Smooth muscle cell (in vitro differentiated cells): ENCODE measurements at regions not wholly inside any gene's neighbourhood (a gene's known extent, or its start where the extent isn't known, plus 50 kb on each side); places are given as distances from the start of the nearest gene placed in this dataset.

Experiments
- DNase-seq: peaks from one replicate; lab custom pipeline; 2025; ENCODE audit not compliant: unreplicated experiment; lab: John Stamatoyannopoulos, UW
- H2AFZ ChIP-seq: fragments of 200-600 bp; sonication (generic); 2 replicates; pipeline ENCODE4 v1.6.0; 2016; ENCODE audit warnings: antibody characterized with exemption, low read depth, mild to moderate bottlenecking
- H3F3A ChIP-seq: fragments of 200-600 bp; sonication (generic); 2 replicates; pipeline ENCODE4 v1.6.0; 2017; ENCODE audit warnings: antibody characterized with exemption, low read depth
- H3K27ac ChIP-seq: fragments of 200-600 bp; sonication (generic); 2 replicates; pipeline ENCODE4 v1.5.1; 2016; ENCODE audit warnings: low read depth, mild to moderate bottlenecking
- H3K27me3 ChIP-seq: fragments of 200-600 bp; sonication (generic); 2 replicates; pipeline ENCODE4 v1.6.1; 2016; ENCODE audit warnings: low read depth, mild to moderate bottlenecking
- H3K36me3 ChIP-seq: fragments of 200-600 bp; sonication (generic); 2 replicates; pipeline ENCODE4 v1.5.1; 2016; ENCODE audit warnings: low read depth
- H3K4me1 ChIP-seq: fragments of 200-600 bp; sonication (generic); 2 replicates; pipeline ENCODE4 v1.5.1; 2016; ENCODE audit warnings: low read depth
- H3K4me2 ChIP-seq: fragments of 200-600 bp; sonication (generic); 2 replicates; pipeline ENCODE4 v1.6.0; 2016; ENCODE audit warnings: mild to moderate bottlenecking
- H3K4me3 ChIP-seq: fragments of 200-600 bp; sonication (generic); 2 replicates; pipeline ENCODE4 v1.5.1; 2016; ENCODE audit warnings: mild to moderate bottlenecking
- H3K79me2 ChIP-seq: fragments of 200-600 bp; sonication (generic); 2 replicates; pipeline ENCODE4 v1.6.0; 2016; ENCODE audit warnings: low read depth, mild to moderate bottlenecking
- H3K9ac ChIP-seq: fragments of 200-600 bp; sonication (generic); 2 replicates; pipeline ENCODE4 v1.6.0; 2016; ENCODE audit warnings: low read depth
- H3K9me3 ChIP-seq: fragments of 200-600 bp; sonication (generic); replicated peaks from 2 replicates; pipeline ENCODE4 v1.5.1; 2016; ENCODE audit warnings: low read depth
- H4K20me1 ChIP-seq: fragments of 200-600 bp; sonication (generic); 2 replicates; pipeline ENCODE4 v1.6.0; 2016; ENCODE audit warnings: low read depth
- WGBS: methylation state at CpG from one replicate; pipeline ENCODE4 v1.1.7; 2016; ENCODE audit warnings: low lambda C conversion rate; 5-methylcytosine and 5-hydroxymethylcytosine counted together
- TF ChIP-seq, protein P1 (sequence below): fragments of 200-600 bp; sonication (generic); IDR thresholded peaks from 2 replicates; pipeline ENCODE4 v1.5.1; 2017; ENCODE audit warnings: borderline replicate concordance, mild to moderate bottlenecking, antibody characterized with exemption; ENCODE audit not compliant: insufficient read depth, poor library complexity, severe bottlenecking

DNA sequence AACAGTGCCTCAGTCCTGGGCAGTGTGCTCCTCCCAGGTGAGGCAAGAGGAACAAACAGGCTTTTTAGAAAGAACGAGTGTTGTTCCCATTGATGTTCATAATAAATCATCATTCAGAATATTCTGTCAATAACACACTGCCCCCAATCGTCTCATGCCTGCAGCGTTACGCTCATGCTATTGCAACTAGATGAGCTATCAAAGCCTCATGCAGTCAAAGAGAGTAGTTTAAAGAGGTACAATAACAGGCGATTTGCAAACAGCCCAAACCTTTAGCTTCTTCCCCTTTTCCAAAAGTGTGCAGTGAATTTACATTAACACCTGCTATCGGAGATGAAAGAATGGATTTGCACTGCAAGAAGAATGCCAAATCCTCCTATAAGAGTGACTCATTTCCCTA, 1164.7 kb upstream of the MAP3K7 start:
- no peak overlapping the region for H3K27ac ChIP-seq
- WGBS, result 85% methylated on average over 6 of the region's 6 CpGs
- TF ChIP-seq, protein P1, sequence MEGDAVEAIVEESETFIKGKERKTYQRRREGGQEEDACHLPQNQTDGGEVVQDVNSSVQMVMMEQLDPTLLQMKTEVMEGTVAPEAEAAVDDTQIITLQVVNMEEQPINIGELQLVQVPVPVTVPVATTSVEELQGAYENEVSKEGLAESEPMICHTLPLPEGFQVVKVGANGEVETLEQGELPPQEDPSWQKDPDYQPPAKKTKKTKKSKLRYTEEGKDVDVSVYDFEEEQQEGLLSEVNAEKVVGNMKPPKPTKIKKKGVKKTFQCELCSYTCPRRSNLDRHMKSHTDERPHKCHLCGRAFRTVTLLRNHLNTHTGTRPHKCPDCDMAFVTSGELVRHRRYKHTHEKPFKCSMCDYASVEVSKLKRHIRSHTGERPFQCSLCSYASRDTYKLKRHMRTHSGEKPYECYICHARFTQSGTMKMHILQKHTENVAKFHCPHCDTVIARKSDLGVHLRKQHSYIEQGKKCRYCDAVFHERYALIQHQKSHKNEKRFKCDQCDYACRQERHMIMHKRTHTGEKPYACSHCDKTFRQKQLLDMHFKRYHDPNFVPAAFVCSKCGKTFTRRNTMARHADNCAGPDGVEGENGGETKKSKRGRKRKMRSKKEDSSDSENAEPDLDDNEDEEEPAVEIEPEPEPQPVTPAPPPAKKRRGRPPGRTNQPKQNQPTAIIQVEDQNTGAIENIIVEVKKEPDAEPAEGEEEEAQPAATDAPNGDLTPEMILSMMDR, result no peak

GRCh38 chr6:91744566-91744965, 1157.7 kb upstream of the MAP3K7 start:
- no peak overlapping the region for H2AFZ ChIP-seq
- H3K9me3 ChIP-seq, result no peaks in the 10 kb centered on the region
- no peaks in the 10 kb centered on the region for H3K27me3 ChIP-seq
- no peak overlapping the region for H3K9ac ChIP-seq
- no peaks in the 10 kb centered on the region for H3K4me1 ChIP-seq
- TF ChIP-seq, protein P1, result no peak
- no peak for DNase-seq
- no peak overlapping the region for H3K4me3 ChIP-seq
- no peaks in the 10 kb centered on the region for H4K20me1 ChIP-seq
- H3K79me2 ChIP-seq, result no peaks in the 10 kb centered on the region
- 73% methylated on average over 3 of the region's 3 CpGs for WGBS
- no peak overlapping the region for H3K27ac ChIP-seq
- H3K4me2 ChIP-seq, result no peak overlapping the region
- no peaks in the 10 kb centered on the region for H3K36me3 ChIP-seq
- no peaks in the 10 kb centered on the region for H3F3A ChIP-seq

More for the DNA sequence above, 1164.7 kb upstream of the MAP3K7 start:
- Histone ChIP-seq H3K79me2 (no peaks in the 10 kb centered on the region), H2AFZ (no peak overlapping the region), H3K9me3 (no peaks in the 10 kb centered on the region), H3K27me3 (no peaks in the 10 kb centered on the region), H3K4me2 (no peak overlapping the region), H3K9ac (no peak overlapping the region), H3F3A (no peaks in the 10 kb centered on the region), H3K36me3 (no peaks in the 10 kb centered on the region), H4K20me1 (no peaks in the 10 kb centered on the region), H3K4me1 (no peaks in the 10 kb centered on the region), H3K4me3 (no peak overlapping the region)
- no peak for DNase-seq

- H3K27ac ChIP-seq, result no peak overlapping the region
- no peak overlapping the region for H3K9ac ChIP-seq
- no peak for DNase-seq
- no peaks in the 10 kb centered on the region for H3K36me3 ChIP-seq
- H4K20me1 ChIP-seq, result no peaks in the 10 kb centered on the region
- no peaks in the 10 kb centered on the region for H3F3A ChIP-seq
- 96% methylated on average over 2 of the region's 2 CpGs for WGBS
- no peaks in the 10 kb centered on the region for H3K79me2 ChIP-seq
- H3K4me2 ChIP-seq, result no peak overlapping the region
- no peaks in the 10 kb centered on the region for H3K27me3 ChIP-seq
- TF ChIP-seq, protein P1, result no peak
- no peaks in the 10 kb centered on the region for H3K9me3 ChIP-seq
- H3K4me3 ChIP-seq, result no peak overlapping the region
- H3K4me1 ChIP-seq, result no peaks in the 10 kb centered on the region
- H2AFZ ChIP-seq, result no peak overlapping the region
These were observed 1156.9 kb upstream of the MAP3K7 start for GRCh38 chr6:91743756-91744155.

DNA sequence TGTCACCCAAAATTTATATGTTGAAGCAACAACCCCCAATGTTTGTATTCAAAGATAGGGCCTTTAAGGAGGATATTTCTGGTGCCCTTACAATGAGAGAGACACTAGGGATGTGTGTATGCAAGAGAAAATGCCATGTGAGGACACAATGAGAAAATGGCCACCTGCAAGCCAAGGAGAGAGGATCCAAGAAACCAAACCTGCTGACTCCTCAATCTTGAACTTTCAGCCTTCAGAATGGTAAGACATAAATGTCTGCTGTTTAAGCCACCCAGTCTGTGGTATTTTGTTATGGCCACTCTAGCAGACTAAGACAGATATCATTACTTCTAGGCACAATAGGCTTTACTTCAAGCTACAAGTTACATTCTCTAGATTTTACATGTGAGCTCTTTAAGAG, 1145.1 kb upstream of the MAP3K7 start:
- Histone ChIP-seq H4K20me1 (no peaks in the 10 kb centered on the region), H3K4me3 (no peak overlapping the region), H3K9me3 (no peaks in the 10 kb centered on the region), H3K27ac (no peak overlapping the region), H2AFZ (no peak overlapping the region), H3K79me2 (no peaks in the 10 kb centered on the region), H3K27me3 (no peaks in the 10 kb centered on the region), H3K9ac (no peak overlapping the region), H3F3A (no peaks in the 10 kb centered on the region), H3K4me1 (no peaks in the 10 kb centered on the region), H3K4me2 (no peak overlapping the region), H3K36me3 (no peaks in the 10 kb centered on the region)
- TF ChIP-seq, protein P1, result no peak
- DNase-seq, result no peak
